GM04503 (cell line): ENCODE measurements at regions not wholly inside any gene's neighbourhood (a gene's known extent, or its start where the extent isn't known, plus 50 kb on each side); places are given as distances from the start of the nearest gene placed in this dataset.

Source experiments
- DNase-seq: peaks from one replicate; pipeline ENCODE4 v3.0.0-alpha.2; 2012; ENCODE audit warnings: low read depth

DNA sequence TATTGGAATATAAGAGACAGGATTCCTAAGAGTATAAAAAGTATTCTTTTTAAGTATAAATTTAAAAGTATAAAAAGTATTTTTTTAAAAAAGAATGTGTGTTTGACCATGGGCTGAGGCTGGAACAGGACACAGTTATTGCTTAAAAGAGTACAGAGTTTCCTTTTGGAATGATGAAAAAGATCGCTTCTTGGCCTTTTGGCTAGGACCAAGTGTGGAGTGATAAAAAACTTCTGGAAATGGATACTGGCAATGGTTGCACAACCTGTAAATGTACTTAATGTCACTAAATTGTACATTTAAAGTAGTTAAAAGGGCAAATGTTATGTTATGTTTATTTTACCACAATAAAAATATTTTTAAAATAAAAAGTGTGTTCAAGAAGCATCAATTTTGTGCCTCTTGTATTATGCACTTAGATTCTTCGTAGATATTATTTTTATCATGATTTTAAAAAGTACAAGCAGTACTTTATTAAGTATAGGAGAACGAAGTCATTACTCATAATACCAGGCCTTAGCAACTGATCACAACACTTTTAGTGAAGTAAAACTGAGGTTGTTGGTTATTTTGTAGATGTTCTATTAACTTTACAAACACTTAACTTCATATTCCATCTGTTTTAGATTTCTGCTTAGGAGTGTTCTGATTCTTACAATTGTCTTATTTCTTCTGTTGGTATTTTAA is 389.1 kb upstream of the ZP4 start:
- DNase-seq, result no peak

DNA sequence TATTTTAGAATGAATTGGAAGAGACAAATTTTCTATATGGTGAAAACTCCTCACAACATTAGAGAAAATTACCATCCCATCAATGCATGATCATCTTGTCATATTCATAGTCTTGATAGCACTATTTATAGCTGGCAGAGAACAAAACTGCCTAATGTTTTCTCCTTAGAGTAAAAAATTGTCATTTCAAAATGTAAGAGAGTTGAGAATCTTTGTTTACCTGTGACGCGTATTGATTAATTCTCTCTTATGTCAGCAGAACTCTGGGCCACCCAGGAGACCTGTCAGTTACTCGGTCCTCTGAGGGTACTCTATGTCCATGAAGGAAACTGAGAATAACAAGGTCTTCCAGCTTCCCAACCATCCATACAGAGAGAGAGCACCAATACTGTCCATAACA is 381.4 kb upstream of the ZP4 start:
- no peak for DNase-seq

DNA sequence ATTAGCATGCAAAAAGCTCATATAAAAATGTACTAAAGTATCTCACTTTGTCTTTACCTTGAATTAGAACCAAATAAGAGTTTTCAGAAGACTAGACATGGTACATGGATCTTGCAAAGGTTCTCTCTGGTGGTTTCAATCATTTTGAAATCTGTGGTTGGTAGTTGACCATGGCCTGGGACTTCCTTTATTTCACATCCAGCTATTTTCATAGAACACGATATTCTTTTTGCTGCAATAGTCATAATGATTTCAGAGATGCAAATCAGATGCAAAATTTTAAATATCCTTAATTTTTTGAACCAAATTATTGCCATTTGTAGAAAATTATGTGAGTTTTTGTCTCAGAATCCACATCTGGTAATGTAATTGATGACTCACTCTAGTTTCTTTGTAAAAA is 375.1 kb upstream of the ZP4 start:
- DNase-seq, result no peak

DNA sequence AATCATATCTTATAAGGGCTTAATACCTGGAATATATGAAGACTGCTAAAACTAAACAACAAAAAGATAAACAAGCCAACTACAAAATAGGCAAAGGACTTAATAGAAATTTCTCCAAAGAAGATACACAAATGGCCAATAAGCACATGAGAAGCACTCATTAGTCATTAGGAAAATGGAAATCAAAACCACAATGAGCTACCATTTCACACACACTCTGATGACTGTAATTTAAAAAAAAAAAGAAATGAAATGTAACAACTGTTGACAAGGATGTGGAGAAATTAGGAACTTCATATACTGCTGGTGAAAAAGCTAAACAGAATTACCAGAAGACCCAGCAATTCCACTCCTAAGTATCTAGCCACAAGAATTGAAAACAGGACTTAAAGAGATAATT is 374.2 kb upstream of the ZP4 start:
- no peak for DNase-seq

DNA sequence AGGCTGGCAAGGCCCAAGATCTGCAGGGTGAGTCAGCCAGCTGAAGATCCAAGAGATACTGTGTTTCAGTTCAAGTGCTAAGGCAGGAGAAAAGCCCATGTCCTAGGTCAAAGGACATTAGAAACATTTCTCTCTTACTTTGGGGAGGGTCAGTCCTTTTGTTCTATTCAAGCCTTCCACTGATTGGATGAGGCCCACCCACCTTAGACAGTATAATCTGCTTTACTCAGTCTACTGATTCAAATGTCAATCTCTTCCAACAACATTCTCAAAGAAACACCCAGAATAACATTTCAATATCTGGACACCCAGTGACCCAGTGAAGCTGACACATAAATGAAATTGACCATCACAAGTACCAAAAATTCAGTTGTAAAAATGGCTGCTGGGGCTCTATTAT is 367.8 kb upstream of the ZP4 start:
- no peak for DNase-seq

DNA sequence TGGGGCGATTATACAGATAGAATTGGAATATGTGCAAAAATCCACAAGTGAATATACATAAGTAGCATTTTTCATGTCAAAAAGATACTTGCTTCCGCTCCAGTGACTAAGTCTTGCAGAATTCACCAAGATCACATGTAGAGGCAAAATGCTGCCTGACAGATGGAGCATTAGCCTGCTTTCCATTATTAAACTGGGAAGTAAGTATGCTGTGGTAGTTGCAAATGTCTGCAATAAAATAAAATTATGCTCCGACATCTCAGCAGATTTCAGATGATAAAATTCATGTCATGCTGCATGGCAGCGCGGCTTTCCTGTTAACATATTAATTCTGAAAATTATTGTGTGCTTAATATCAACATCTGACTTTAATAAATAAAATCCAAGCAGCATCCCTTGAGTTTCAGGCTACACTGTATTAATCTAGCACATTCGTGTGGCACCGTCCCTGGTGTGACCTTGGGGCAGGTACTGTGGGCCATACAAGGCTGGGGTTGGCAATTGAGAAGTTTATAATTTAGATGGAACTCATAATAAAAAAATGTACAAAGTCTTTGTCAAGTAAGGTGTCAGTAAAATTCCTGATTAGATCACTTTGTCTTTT is 366.4 kb upstream of the ZP4 start:
- DNase-seq, result no peak

DNA sequence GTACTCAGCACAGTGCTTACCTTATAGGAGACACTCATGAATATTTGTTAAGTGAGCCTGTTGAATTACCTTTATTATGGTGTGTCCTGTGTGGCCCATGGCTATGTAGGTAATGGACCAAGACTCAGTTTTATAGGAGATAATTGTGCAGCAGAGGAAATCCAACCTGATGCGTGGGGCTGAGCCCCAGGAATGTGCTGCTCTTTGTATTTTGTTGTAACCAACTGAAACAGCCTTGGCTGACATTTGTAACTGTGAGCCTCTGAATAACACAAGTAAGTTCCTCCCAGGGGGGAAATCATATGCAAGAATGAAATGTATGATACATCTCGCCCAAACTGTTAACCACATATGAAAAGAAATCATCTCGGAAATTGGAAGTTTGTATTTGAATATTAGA is 364.2 kb upstream of the ZP4 start:
- DNase-seq, result no peak

DNA sequence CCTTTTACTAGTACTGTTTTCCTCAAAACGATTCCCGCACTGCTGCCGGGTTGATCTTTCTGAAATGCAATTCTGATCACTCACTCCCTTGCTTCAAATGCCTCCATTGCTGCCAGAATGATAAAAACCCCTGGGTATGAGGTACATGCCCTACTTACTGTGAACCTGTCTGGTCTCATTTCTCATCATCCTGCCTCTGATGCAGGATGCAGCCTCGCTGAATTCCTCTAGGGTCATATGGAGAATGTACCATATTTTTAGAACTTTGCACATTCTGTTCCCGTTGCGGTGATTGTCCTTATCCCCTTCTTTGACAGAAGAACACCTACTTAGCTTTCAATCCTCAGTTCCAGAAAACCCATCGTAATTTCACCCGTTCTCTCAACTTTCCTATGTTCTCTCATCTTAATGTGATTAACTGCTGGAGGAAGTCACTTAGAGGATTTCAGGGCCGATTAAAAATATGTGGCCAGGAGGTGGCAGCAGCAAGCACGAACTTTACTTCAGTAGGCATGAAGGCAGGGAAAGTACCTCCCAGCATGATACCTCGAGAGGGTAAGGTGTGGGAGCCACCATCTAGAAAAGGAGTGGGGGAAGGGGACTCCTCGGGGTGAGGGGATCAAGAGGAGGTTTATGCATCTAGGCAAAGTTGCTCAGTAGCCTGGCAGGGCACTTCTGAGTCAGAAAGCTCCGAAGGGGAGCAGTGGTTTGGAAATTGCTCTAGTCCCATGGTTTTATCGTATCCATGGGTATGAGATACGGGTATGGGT is 361.5 kb upstream of the ZP4 start:
- no peak for DNase-seq

DNA sequence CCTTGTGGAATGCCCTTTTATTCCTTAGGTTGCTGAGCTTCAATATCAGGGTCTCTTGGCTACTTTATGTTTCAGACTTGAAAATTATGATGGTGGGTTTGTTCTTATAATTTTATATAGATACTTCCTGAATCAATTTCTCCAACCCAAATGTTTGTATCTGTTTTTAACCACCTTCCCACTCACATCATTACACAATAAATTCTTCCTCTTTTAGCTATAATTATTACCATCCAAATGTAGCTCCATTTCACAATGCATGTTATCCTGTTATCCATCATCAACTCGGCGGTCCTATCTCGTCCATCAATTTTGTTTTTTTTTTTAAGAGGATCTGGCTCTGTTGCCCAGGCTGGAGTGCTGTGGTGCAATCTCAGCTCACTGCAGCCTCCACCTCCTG is 357.6 kb upstream of the ZP4 start:
- no peak for DNase-seq

DNA sequence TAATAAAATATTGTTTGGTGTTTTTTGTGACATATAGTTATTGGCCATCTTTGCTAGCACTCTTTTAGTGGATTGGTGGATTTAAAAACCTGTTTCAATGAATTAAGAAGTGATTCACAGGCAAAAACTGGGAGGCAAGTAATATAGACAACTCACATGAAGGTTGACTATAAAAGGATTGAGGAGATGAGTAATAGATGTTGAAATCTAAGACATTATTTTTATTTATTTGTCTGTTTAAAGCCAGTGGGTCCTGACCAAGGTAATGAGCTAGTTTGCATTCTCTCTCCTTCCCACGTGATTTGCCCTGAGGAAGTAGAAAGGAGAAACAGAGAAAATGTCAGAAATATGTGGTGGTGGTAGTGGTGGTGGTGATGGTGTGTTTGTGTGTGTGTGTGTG is 351.5 kb upstream of the ZP4 start:
- DNase-seq, result no peak

DNA sequence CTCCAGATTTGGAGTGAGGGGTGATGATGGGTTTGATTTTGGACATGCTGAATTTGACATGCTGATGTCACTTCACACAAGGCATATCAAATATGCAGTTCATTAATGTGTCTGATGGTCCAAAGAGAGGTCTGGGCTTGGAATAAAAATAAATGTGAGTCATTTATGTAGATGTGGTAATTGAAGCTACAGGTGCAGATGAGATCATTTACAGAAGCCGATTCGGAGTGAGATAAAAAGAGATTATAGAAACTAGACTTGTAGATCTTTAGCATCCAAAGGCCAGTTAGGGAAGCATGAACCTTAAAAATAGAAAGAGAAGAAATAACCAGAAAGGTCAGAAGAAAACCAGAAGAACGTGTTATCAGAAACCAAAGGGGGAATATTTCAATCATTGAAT is 350.9 kb upstream of the ZP4 start:
- DNase-seq, result no peak

DNA sequence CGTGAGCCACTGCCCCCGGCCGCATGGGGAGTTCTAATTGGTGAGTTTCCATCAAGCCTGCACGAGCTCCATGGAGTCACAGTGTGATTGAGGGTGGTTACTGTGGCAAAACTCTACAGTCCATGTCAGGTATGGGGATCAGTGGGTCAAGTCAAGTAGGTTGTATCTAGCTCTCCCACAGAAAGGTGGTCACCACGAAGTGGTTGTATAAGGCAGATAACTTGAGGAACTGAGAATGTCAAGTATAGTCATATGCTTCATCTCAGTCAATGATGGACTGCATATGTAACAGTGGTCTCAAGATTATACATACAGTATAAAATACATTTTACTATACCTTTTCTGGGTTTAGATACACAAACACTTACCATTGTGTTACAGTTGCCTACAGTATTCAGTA is 348.6 kb upstream of the ZP4 start:
- DNase-seq, result no peak

DNA sequence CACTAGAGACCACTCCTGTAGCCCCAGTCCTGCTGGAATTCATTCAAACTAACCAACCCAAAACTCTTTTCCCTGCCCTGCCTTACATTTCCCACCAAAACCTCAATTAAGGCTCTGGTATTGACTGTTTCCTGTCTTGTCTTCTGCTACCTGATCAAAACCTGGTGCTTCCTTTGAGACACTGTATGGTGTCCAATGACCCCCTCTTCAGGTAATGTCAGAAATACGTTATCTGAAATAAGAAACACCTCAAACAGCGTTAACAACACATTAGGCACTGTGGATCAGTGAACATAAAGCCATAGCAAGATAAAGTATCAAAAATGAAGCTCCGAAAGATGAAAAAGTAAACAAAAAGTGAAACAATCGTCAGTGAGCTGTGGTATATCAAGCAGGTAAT is 343.2 kb upstream of the ZP4 start:
- DNase-seq, result no peak

DNA sequence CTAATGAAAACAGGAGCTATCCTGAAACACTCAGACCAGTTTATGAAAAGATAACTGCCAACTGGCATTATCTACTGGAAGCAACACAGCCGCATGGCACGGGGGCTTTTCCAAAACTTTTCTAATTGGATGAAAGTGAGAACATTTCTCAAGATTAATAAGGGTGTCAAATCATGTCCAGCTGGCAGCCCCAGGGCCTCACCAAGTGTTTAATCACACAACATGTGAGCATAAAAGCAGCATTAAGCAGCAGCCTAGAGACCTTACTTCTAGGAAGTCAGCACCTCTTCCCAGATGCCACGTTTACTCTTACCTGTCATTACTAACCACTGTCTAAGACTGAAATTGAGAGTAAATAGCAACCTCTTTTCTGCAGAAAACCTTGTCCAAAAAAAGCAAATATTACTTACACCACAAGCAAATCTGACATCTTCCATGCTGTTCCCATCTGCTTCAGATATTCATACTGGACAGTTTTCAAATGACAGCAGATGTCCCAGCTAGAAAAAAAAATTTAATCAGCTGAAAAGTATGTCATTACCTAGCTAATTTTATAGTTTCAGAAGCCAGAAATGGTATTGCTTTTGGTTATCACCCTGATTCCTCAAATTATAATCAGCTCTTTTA is 341.5 kb upstream of the ZP4 start:
- no peak for DNase-seq

DNA sequence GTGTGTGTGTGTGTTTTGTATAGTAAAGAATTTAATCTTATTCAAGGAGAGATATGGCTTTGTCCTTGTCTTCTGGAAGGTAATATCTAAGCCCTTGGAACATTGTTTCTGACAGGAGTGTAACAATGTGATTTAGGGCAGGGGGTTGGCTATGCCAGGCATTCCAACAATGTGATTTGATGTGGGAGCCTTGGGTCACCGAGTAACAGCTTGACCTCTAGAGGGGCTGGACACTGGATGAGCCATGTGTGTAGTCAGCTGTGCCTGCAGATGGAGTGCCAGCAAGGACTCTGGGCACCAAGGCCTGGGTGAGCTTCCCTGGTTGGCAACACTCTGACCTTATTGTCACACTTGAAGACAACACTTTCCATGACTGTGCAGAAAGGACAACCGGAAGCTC is 336.1 kb upstream of the ZP4 start:
- no peak for DNase-seq

DNA sequence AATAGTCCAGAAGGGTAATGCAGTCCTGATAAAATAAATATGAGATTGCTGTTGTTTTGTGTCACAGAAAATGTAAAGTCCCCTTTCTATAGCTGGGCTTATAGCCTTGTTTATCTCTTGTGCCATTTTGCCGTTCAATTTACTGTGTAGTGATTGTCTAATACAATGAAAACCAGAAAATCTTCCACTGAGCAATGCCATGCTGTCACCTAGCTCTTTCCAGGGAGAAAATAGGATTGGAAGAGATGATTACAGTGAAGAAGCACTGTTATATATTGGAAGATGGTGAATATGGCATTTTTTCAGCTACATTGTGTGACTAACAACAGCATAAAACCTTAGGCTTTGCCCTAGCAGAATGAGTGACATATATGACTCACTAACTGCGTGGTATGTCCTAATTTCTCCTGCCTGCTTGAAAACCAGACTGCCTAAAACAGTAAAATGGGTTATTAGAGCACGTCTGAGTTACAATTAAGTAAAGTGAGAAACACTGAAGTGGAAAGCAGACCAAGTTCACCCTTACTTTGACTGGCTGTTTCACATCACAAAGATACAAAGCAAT is 332.4 kb upstream of the ZP4 start:
- DNase-seq, result no peak

DNA sequence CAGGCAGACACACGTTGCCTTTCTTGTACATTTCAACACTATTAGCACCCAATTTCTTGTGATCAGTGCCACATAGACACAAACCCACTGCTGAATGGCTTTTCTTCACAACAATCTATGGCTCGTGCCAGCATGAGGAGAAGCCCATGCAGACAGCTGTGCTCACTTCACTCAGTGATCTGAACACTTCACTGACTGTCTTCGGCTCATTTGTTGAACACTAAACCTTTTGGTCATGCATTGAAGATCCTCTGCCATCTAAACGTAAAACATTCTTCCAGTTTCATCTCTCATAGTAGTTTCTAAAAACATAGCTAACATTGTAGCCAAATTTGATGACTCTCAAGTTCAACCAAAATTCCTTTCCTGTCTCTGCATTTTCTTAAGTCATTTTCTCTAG is 331.0 kb upstream of the ZP4 start:
- no peak for DNase-seq

DNA sequence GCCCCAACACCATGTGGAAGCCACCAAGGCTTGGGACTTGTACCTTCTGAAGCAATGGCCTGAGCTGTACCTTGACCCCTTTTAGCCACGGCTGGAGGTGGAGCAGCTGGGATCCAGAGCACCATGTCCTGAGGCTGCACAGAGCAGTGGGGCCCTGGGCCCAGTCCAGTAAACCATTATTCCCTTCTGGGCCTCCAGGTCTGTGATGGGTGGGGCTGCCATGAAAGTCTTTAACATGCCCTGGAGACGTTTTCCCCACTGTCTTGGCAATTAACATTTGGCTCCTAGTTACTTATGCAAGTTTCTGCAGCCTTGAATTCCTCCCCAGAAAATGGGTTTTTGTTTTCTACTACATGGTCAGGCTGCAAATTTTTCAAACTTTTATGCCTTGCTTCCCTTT is 323.7 kb upstream of the ZP4 start:
- DNase-seq, result no peak

DNA sequence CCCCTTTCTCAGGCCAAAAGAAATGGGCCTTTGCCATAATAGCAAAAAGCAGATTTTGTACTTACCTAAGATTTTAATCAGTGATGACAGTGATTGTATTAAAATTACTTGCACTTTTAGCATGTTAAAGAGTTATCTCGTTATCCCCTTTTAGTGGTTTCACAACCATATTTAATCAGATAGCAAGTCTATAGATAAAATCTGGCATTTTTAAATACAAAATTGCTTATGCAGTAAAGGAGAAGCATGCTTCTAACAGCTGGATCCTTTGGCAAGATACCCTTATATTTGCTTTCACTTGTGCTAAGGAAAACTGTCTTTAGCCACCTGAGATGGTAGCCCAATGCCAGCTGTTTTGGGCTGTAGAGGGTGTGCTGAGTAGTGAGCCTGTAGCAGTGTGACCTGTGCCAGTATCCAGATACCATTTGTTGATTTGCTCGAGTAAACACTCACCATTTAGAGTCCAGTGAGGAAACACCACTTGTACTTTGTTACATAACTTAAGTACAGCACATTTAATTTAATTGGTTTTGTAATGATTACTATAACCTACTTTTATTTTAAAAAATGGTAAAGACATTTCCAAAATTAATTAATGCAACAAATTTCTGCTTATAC is 314.4 kb upstream of the ZP4 start:
- no peak for DNase-seq

DNA sequence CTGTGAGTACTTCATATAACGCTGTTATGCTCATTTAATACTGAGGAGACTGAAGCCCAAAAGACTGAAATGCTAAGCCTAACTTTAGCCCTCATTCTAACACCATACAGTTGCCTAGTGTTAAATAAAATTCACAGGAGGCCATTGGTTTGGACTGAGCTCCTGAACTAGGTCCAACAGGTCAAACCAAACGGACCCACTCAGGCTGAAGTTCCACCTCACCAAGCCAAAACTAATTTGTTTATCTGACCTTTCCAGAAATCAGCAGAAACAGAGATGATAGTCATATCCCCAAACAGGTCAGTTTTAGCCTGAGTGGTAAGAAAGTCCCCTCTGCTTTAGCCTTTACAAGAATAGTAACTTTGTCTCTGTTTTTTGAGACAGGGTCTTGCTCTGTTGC is 311.3 kb upstream of the ZP4 start:
- no peak for DNase-seq

DNA sequence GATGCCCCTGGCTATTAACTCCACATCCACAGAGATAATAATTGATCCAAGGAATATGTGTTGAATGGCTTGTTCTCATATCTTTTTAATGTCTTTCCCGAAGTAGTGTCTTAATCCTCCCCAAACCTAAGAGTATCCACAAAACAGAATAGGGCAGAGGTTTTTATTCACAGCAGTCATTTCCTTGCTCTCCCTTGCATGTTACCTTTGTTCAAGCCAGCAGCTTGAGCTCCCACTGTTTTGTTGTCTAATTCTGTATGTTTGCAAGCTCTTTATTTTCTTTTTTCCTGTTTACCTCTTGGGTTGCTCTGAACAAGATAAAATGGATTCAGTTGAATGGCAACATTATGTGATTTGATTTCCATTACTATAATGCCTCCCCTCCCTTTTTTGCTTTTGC is 308.6 kb upstream of the ZP4 start:
- no peak for DNase-seq

DNA sequence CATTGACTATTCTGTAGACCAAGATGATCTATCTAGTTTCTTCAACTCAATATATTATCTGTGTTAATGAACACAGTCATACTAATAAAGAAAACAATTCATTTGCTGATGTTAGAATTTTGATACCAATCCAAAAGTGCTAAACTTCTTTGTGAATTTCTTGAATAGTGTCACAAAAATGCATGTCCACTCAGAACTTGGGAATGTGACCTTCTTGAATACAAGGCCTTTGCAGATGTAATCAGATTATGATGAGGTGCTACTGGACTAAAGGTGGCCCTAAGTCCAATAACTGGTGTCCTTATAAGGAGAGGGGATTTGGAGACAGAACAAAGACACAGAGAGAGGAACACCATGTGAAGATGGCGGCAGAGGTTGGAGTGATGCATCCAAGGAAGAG is 305.8 kb upstream of the ZP4 start:
- DNase-seq, result no peak
